Gastrocnemius medialis (tissue), 4 donors: ENCODE measurements at regions not wholly inside any gene's neighbourhood (a gene's known extent, or its start where the extent isn't known, plus 50 kb on each side); places are given as distances from the start of the nearest gene placed in this dataset.

ENCODE experiments used
- ATAC-seq, 2 donors: fragments of 150-250 bp; one replicate each; pipeline ENCODE4 v1.9.1; 2016
- DNase-seq, 2 donors: peaks; one replicate each; pipeline ENCODE4 v3.0.0-alpha.2; 2019
- H3K27ac ChIP-seq, 4 donors: fragments of 200-600 bp; sonication (generic); 1 replicate in 1 of 4; 2 replicates in 3 of 4; pipeline ENCODE4 v1.5.1; 2016 to 2018; ENCODE audit warnings: mild to moderate bottlenecking in 2 of 4, moderate library complexity in 1 of 4
- H3K27me3 ChIP-seq, 3 donors: fragments of 200-600 bp; sonication (generic) in 2 of 3; 1 replicate in 1 of 3; 2 replicates in 2 of 3; pipeline versions ENCODE4 v1.5.1 to v1.6.0; 2016 to 2019; ENCODE audit warnings: mild to moderate bottlenecking in 1 of 3, moderate library complexity in 1 of 3
- H3K36me3 ChIP-seq, 2 donors: fragments of 200-600 bp; sonication (generic) in 1 of 2; one replicate each; pipeline ENCODE4 v1.5.1; 2017 to 2018
- H3K4me1 ChIP-seq, 2 donors: fragments of 200-600 bp; sonication (generic) in 1 of 2; one replicate each; pipeline ENCODE4 v1.5.1; 2016 to 2017; ENCODE audit warnings: mild to moderate bottlenecking in 2 of 2
- H3K4me3 ChIP-seq, 4 donors: fragments of 200-600 bp; sonication (generic) in 3 of 4; 1 replicate in 1 of 4; 2 replicates in 3 of 4; pipeline ENCODE4 v1.5.1; 2016 to 2019; ENCODE audit warnings: mild to moderate bottlenecking in 2 of 4
- H3K9me3 ChIP-seq, 3 donors: fragments of 200-600 bp; sonication (generic) in 2 of 3; 1 replicate in 1 of 3; 2 replicates in 2 of 3; pipeline ENCODE4 v1.5.1; 2016 to 2019
- CTCF ChIP-seq, 5 experiments: fragments of 450-650 bp in 3 of 5; fragments of 200-600 bp in 2 of 5; sonication (generic) in 2 of 5; IDR thresholded peaks in 4 of 5; conservative IDR thresholded peaks in 1 of 5; 1 replicate in 4 of 5; 2 replicates in 1 of 5; pipeline ENCODE4 v1.5.1; 2016 to 2019; ENCODE audit warnings: antibody characterized with exemption in 5 of 5, mild to moderate bottlenecking in 3 of 5, moderate library complexity in 3 of 5
- POLR2A ChIP-seq, 2 donors: fragments of 450-650 bp; IDR thresholded peaks; one replicate each; pipeline ENCODE4 v1.6.1; 2017; ENCODE audit warnings: antibody characterized with exemption in 2 of 2, mild to moderate bottlenecking in 2 of 2, moderate library complexity in 2 of 2
- in situ Hi-C, 4 donors: fragments of 200-750 bp; cut with MboI; loops; one replicate each; pipeline versions ENCODE4 v1.15.0 to v1.8.0; 2017; ENCODE audit warnings: low sequenced_read_pairs in 4 of 4
- intact Hi-C: fragments of 100-400 bp; cut with DNase I; formaldehyde crosslinking; loops from one replicate; pipeline ENCODE4 v1.15.1; 2023; ENCODE audit warnings: low total_unique reads

DNA sequence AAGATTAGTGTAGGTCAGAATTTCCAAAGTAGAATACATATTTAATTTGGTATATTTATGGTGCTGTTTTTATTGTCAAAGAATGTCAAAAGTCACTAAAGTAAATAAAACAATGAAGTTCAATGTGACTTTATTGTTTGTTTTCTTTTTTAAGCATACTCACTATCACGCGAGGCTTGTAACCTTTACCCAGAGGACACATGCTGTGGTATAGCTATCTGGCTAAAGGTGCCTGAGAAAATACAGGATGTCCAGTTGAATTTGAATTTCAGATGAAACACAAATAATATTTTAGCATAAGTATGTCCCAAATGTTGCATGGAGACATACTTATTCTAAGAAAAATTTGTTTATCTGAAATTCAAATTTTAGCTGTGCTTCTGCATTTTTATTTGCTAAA, 103.3 kb upstream of the KLF7 start:
- Histone ChIP-seq H3K9me3 (no peaks in the 10 kb centered on the region), H3K4me1 (no peaks in the 10 kb centered on the region), H3K27ac (no peak overlapping the region), H3K27me3 (no peaks in the 10 kb centered on the region), H3K4me3 (no peak overlapping the region), H3K36me3 (no peaks in the 10 kb centered on the region)
- DNase-seq: no peak
- intact Hi-C loops (no loop called here), in situ Hi-C loops (no loop called here)
- no peak for ATAC-seq
- TF ChIP-seq CTCF (IDR thresholded peaks at IDR 0.05 in 4 of 5, conservative IDR thresholded peaks at IDR 0.05 in 1 of 5) (no peak), POLR2A (IDR thresholded peaks at IDR 0.05) (no peak)

DNA sequence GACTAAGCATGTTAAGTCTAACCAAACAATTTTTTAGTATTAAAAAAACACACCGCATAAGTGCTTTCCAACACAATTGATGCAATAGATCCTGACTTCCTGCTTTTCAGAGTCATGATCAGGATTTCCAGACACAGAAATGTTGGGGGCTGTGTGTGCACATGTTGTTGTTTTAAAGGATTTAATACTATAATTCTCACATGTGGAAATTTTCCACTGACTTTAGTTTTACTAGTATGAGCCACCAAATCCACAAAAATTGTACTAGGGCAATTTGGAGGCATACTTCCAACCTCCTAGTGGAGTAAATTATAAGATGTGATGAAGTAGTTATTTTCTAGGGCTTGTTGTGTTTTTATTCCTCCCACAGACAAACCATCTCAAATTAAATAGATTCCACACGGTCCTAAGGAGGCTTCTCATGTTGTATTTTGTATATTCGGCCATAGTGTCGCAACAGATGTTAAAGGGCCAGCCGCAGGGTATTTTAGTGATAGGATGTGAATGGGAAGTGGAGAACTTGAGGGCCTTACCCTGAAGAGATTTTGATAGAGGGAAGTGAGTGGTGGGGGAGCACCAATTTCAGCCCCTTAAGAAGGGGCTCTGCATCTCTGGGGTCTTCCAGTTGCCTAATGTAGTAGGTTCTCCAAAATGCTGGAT, 108.9 kb upstream of the KLF7 start:
- no peaks in the 10 kb centered on the region for H3K9me3 ChIP-seq
- intact Hi-C loops (no loop called here), in situ Hi-C loops (no loop called here)
- TF ChIP-seq POLR2A (IDR thresholded peaks at IDR 0.05): no peak
- no peak for TF ChIP-seq CTCF (IDR thresholded peaks at IDR 0.05 in 4 of 5, conservative IDR thresholded peaks at IDR 0.05 in 1 of 5)
- no peaks in the 10 kb centered on the region for H3K27me3 ChIP-seq
- H3K4me1 ChIP-seq: no peaks in the 10 kb centered on the region
- no peak for ATAC-seq
- DNase-seq: no peak
- no peaks in the 10 kb centered on the region for H3K36me3 ChIP-seq
- H3K27ac ChIP-seq: no peak overlapping the region
- H3K4me3 ChIP-seq: no peak overlapping the region

DNA sequence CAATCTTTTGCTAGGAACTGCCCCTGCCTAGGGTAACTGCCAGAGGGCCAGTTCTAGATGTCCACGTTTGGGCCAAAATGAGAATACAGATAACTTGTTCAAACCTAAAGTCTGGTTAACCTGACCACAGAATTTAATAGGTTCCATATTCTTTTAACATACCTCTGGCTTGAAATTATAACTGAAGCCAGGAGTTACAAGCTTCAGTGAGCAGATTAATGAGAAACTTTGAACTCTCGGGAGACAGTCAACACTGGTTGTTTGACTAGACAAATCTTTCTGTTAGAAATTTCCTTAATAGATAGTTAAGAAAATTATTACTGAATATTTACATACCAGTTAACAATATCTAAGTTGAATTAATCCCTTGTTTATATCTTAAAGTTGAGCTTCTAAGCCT, 110.0 kb upstream of the KLF7 start:
- DNase-seq (no peak), ATAC-seq (no peak)
- TF ChIP-seq POLR2A (IDR thresholded peaks at IDR 0.05) (no peak), CTCF (IDR thresholded peaks at IDR 0.05 in 4 of 5, conservative IDR thresholded peaks at IDR 0.05 in 1 of 5) (no peak)
- Histone ChIP-seq H3K27me3 (no peaks in the 10 kb centered on the region), H3K4me1 (no peaks in the 10 kb centered on the region), H3K9me3 (no peaks in the 10 kb centered on the region), H3K27ac (no peak overlapping the region), H3K36me3 (no peaks in the 10 kb centered on the region), H3K4me3 (no peak overlapping the region)
- intact Hi-C loops: no loop called here
- in situ Hi-C loops: no loop called here

DNA sequence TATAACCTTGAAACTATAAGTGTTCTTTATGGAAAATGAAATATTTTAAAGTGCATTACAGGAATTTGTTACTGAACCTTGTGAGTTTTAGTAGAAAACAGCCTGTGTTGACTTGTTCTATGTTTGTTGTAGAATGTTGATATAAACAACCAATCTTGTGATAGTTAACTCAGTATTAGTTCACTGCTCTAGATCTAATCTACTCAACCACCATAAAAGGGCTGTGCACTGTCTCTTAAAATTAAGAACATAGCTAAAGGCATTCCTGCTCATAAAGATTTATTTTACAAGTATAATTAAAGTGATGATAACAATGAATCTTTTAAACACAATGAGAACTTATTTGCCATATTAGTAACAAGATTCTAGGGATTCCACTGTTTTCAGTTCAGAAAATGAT, 110.5 kb upstream of the KLF7 start:
- H3K4me3 ChIP-seq: no peak overlapping the region
- DNase-seq: no peak
- no peaks in the 10 kb centered on the region for H3K9me3 ChIP-seq
- intact Hi-C loops (no loop called here), in situ Hi-C loops (no loop called here)
- no peaks in the 10 kb centered on the region for H3K4me1 ChIP-seq
- H3K27ac ChIP-seq: no peak overlapping the region
- H3K36me3 ChIP-seq: no peaks in the 10 kb centered on the region
- no peaks in the 10 kb centered on the region for H3K27me3 ChIP-seq
- no peak for TF ChIP-seq POLR2A (IDR thresholded peaks at IDR 0.05)
- TF ChIP-seq CTCF (IDR thresholded peaks at IDR 0.05 in 4 of 5, conservative IDR thresholded peaks at IDR 0.05 in 1 of 5): no peak
- ATAC-seq: no peak

GRCh38 chr2:207276858-207277257, 111.1 kb upstream of the KLF7 start:
- DNase-seq: no peak
- Histone ChIP-seq H3K4me1 (no peaks in the 10 kb centered on the region), H3K27me3 (no peaks in the 10 kb centered on the region), H3K27ac (no peak overlapping the region), H3K4me3 (no peak overlapping the region), H3K9me3 (no peaks in the 10 kb centered on the region), H3K36me3 (no peaks in the 10 kb centered on the region)
- no peak for ATAC-seq
- in situ Hi-C loops: no loop called here
- intact Hi-C loops: no loop called here
- TF ChIP-seq CTCF (IDR thresholded peaks at IDR 0.05 in 4 of 5, conservative IDR thresholded peaks at IDR 0.05 in 1 of 5) (no peak), POLR2A (IDR thresholded peaks at IDR 0.05) (no peak)
